GM12878 (cell line): ENCODE measurements at regions not wholly inside any gene's neighbourhood (a gene's known extent, or its start where the extent isn't known, plus 50 kb on each side); places are given as distances from the start of the nearest gene placed in this dataset.

Source experiments
- ATAC-seq: fragments of 200-7000 bp; cut with Tn5 transposase; 3 replicates; pipeline ENCODE4 v1.9.1; 2020; ENCODE audit warnings: mild to moderate bottlenecking, moderate library complexity
- BruUV-seq: library from RNA; stranded (reverse); fragments of 400-500 nt; replicated peaks from 2 replicates; lab custom pipeline; 2021; lab: Mats Ljungman, UMichigan
- CTCF ChIA-PET: fragments of 300-600 bp; sonication (Branson Sonifier 250); formaldehyde crosslinking; extraction: SDS; loops from one replicate; lab custom pipeline; 2021; ENCODE audit warnings: inconsistent platforms; lab: Yijun Ruan, JAX
- POLR2A ChIA-PET: fragments of 350-600 bp; formaldehyde crosslinking; extraction: SDS; loops from one replicate; lab custom pipeline; 2021; ENCODE audit warnings: inconsistent platforms; lab: Charles Lee
- RAD21 ChIA-PET: fragments of 300-600 bp; sonication (Branson Sonifier 250); formaldehyde crosslinking; loops from one replicate; lab custom pipeline; 2023; ENCODE audit warnings: antibody characterized with exemption; ENCODE audit not compliant: unreplicated experiment; lab: Charles Lee
- SMC1A ChIA-PET: fragments of 300-600 bp; sonication (Branson Sonifier 250); formaldehyde crosslinking; loops from one replicate; lab custom pipeline; 2023; ENCODE audit not compliant: unreplicated experiment, uncharacterized antibody; lab: Charles Lee
- DNase-seq: peaks from one replicate; pipeline ENCODE4 v3.0.0-alpha.2; 2011; ENCODE audit warnings: low read depth, low spot score
- FAIRE-seq: peaks from 3 replicates; lab custom pipeline; 2011; peaks lifted over from hg19 to GRCh38; lab: Jason Lieb, UNC
- H2AFZ ChIP-seq: 2 replicates; pipeline ENCODE4 v1.6.0; 2011; ENCODE audit warnings: low read depth, low read length, control low read depth; ENCODE audit not compliant: control insufficient read depth
- H3K27ac ChIP-seq: 2 replicates; pipeline ENCODE4 v1.5.1; 2011; ENCODE audit warnings: control low read depth; ENCODE audit not compliant: control insufficient read depth, insufficient read depth
- H3K27me3 ChIP-seq, 2 experiments: replicated peaks in 1 of 2; 2 replicates each; pipeline versions ENCODE4 v1.6.0 to v1.6.1; 2011; ENCODE audit warnings: low read length in 1 of 2; ENCODE audit not compliant: control insufficient read depth in 2 of 2, insufficient read depth in 2 of 2
- H3K36me3 ChIP-seq, 2 experiments: 2 replicates each; pipeline ENCODE4 v1.5.1; 2011; ENCODE audit warnings: low read length in 1 of 2; ENCODE audit not compliant: control insufficient read depth in 2 of 2, insufficient read depth in 2 of 2
- H3K4me1 ChIP-seq: 2 replicates; pipeline ENCODE4 v1.6.1; 2011; ENCODE audit warnings: mild to moderate bottlenecking, low read length, moderate library complexity, mixed read lengths; ENCODE audit not compliant: control insufficient read depth, insufficient read depth
- H3K4me2 ChIP-seq: 2 replicates; pipeline ENCODE4 v1.6.0; 2011; ENCODE audit warnings: control low read depth; ENCODE audit not compliant: control insufficient read depth, insufficient read depth
- H3K4me3 ChIP-seq: fragments of 200-600 bp; sonication (generic); 2 replicates; pipeline ENCODE4 v1.5.1; 2016
- H3K79me2 ChIP-seq: 2 replicates; pipeline ENCODE4 v1.6.0; 2011; ENCODE audit warnings: low read length; ENCODE audit not compliant: control insufficient read depth, insufficient read depth
- H3K9ac ChIP-seq: 2 replicates; pipeline ENCODE4 v1.8.0; 2011; ENCODE audit warnings: low read length, control low read depth, mixed read lengths; ENCODE audit not compliant: control insufficient read depth, insufficient read depth
- H3K9me3 ChIP-seq: replicated peaks from 3 replicates; pipeline ENCODE4 v1.5.1; 2011; ENCODE audit warnings: mild to moderate bottlenecking, low read length; ENCODE audit not compliant: control insufficient read depth, insufficient read depth
- H4K20me1 ChIP-seq: 2 replicates; pipeline ENCODE4 v1.6.0; 2011; ENCODE audit not compliant: control insufficient read depth, insufficient read depth
- BRCA1 ChIP-seq: IDR thresholded peaks from 2 replicates; pipeline ENCODE4 v1.6.1; 2011; ENCODE audit warnings: low read depth, low read length, improper control_type of control experiment
- CTCF ChIP-seq, 3 experiments: IDR thresholded peaks in 2 of 3; conservative IDR thresholded peaks in 1 of 3; 2 replicates each; pipeline ENCODE4 v1.5.1; 2011; ENCODE audit warnings: low read depth in 3 of 3, low read length in 3 of 3, mild to moderate bottlenecking in 3 of 3, control low read depth in 2 of 3, moderate library complexity in 2 of 3, inconsistent platforms in 1 of 3, mixed read lengths in 1 of 3; ENCODE audit not compliant: control insufficient read depth in 2 of 3, insufficient read depth in 1 of 3; ENCODE audit errors: extremely low read depth in 1 of 3
- ELK1 ChIP-seq: IDR thresholded peaks from 2 replicates; pipeline ENCODE4 v1.6.1; 2012; ENCODE audit warnings: low read depth, low read length, improper control_type of control experiment
- HDAC6 ChIP-seq: fragments of 200-600 bp; sonication (generic); IDR thresholded peaks from one replicate; pipeline ENCODE4 v1.8.0; 2017; ENCODE audit warnings: antibody characterized with exemption; ENCODE audit not compliant: unreplicated experiment
- NBN ChIP-seq: fragments of 450-650 bp; IDR thresholded peaks from 2 replicates; pipeline ENCODE4 v1.6.1; 2016
- SREBF2 ChIP-seq: IDR thresholded peaks from 2 replicates; pipeline ENCODE4 v1.6.1; 2012; ENCODE audit warnings: mild to moderate bottlenecking, low read length
- ZNF24 ChIP-seq: fragments of 450-650 bp; IDR thresholded peaks from 2 replicates; pipeline ENCODE4 v1.6.1; 2017; ENCODE audit warnings: antibody characterized with exemption, mild to moderate bottlenecking
- WGBS: methylation state at CpG from one replicate; pipeline ENCODE4 v1.1.6; 2016; ENCODE audit warnings: low lambda C conversion rate; ENCODE audit not compliant: insufficient replicate concordance, insufficient coverage; ENCODE audit errors: missing lambda C conversion rate; 5-methylcytosine and 5-hydroxymethylcytosine counted together
- in situ Hi-C: fragments of 300-500 bp; cut with MboI; formaldehyde crosslinking; loops from 9 replicates; pipeline ENCODE4 v1.14.3; 2018; ENCODE audit warnings: mixed read lengths
- intact Hi-C: fragments of 100-400 bp; cut with micrococcal nuclease; formaldehyde crosslinking; loops from one replicate; pipeline ENCODE4 v1.14.2; 2022; ENCODE audit not compliant: unreplicated experiment
- TF ChIP-seq, protein P1 (sequence below): fragments of 450-650 bp; IDR thresholded peaks from 2 replicates; pipeline ENCODE4 v1.6.1; 2018; ENCODE audit warnings: borderline replicate concordance, mild to moderate bottlenecking; ENCODE audit not compliant: partially characterized antibody
- TF ChIP-seq, protein P2 (sequence below): fragments of 450-650 bp; IDR thresholded peaks from 2 replicates; pipeline ENCODE4 v1.6.1; 2016; ENCODE audit warnings: mild to moderate bottlenecking, moderate library complexity, borderline replicate concordance

- TF ChIP-seq NBN (no peak), SREBF2 (no peak), ZNF24 (no peak), ELK1 (no peak), BRCA1 (no peak)
- TF ChIP-seq, protein P1, sequence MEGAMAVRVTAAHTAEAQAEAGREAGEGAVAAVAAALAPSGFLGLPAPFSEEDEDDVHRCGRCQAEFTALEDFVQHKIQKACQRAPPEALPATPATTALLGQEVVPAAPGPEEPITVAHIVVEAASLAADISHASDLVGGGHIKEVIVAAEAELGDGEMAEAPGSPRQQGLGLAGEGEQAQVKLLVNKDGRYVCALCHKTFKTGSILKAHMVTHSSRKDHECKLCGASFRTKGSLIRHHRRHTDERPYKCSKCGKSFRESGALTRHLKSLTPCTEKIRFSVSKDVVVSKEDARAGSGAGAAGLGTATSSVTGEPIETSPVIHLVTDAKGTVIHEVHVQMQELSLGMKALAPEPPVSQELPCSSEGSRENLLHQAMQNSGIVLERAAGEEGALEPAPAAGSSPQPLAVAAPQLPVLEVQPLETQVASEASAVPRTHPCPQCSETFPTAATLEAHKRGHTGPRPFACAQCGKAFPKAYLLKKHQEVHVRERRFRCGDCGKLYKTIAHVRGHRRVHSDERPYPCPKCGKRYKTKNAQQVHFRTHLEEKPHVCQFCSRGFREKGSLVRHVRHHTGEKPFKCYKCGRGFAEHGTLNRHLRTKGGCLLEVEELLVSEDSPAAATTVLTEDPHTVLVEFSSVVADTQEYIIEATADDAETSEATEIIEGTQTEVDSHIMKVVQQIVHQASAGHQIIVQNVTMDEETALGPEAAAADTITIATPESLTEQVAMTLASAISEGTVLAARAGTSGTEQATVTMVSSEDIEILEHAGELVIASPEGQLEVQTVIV: no peak
These were observed 234.4 kb upstream of the KCNK2 start (continued) for GRCh38 chr1:214848101-214848500.

DNA sequence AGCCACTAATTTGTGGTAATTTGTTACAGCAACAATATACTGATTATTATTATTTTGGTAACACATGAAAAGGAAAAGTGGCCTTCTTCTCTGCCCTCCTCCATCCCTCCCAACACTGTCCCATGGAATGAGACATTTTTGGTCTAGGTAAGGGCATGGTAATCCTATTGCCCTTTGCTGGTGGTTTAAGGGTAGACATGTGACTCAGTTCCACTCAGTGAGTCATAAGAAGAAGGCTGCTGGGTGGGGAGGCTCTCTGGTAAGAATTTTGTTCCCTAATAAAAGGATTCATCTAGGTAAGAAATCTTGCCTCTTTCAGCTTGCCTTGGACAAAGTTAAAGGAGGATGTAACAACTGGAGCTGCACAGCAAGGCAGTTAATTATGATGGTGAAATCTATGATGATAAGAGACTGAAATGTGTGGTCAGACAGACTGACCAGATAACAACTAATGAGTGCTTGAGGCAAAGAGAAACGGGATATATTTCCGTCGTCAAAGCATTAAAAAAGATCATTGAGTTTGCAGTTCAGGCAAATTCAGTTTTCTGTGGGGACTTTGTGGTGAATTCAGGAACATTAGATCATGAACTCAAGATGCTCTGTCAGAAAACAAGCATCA is 232.0 kb upstream of the KCNK2 start:
- ChIA-PET POLR2A (no interaction called here), SMC1A (no interaction called here), RAD21 (no interaction called here), CTCF (no interaction called here)
- no TSS peak for BruUV-seq
- no peak for TF ChIP-seq CTCF (IDR thresholded peaks at IDR 0.05 in 2 of 3, conservative IDR thresholded peaks at IDR 0.05 in 1 of 3; ENCODE audit: control insufficient read depth in 2 of 3, extremely low read depth in 1 of 3, insufficient read depth in 1 of 3, low read depth in 3 of 3, low read length in 3 of 3)
- TF ChIP-seq, protein P2, sequence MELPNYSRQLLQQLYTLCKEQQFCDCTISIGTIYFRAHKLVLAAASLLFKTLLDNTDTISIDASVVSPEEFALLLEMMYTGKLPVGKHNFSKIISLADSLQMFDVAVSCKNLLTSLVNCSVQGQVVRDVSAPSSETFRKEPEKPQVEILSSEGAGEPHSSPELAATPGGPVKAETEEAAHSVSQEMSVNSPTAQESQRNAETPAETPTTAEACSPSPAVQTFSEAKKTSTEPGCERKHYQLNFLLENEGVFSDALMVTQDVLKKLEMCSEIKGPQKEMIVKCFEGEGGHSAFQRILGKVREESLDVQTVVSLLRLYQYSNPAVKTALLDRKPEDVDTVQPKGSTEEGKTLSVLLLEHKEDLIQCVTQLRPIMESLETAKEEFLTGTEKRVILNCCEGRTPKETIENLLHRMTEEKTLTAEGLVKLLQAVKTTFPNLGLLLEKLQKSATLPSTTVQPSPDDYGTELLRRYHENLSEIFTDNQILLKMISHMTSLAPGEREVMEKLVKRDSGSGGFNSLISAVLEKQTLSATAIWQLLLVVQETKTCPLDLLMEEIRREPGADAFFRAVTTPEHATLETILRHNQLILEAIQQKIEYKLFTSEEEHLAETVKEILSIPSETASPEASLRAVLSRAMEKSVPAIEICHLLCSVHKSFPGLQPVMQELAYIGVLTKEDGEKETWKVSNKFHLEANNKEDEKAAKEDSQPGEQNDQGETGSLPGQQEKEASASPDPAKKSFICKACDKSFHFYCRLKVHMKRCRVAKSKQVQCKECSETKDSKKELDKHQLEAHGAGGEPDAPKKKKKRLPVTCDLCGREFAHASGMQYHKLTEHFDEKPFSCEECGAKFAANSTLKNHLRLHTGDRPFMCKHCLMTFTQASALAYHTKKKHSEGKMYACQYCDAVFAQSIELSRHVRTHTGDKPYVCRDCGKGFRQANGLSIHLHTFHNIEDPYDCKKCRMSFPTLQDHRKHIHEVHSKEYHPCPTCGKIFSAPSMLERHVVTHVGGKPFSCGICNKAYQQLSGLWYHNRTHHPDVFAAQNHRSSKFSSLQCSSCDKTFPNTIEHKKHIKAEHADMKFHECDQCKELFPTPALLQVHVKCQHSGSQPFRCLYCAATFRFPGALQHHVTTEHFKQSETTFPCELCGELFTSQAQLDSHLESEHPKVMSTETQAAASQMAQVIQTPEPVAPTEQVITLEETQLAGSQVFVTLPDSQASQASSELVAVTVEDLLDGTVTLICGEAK: no peak
- no peak for TF ChIP-seq HDAC6
- DNase-seq (no peak), FAIRE-seq (no peak), ATAC-seq (no peak)
- intact Hi-C loops: no loop called here
- Histone ChIP-seq H3K4me2 (no peak overlapping the region), H3K36me3 (no peaks in the 10 kb centered on the region), H3K27me3 (no peaks in the 10 kb centered on the region), H3K79me2 (no peaks in the 10 kb centered on the region), H3K4me3 (no peak overlapping the region), H3K9me3 (no peaks in the 10 kb centered on the region), H3K4me1 (no peaks in the 10 kb centered on the region), H2AFZ (no peak overlapping the region), H3K27ac (no peak overlapping the region), H3K9ac (no peak overlapping the region), H4K20me1 (no peaks in the 10 kb centered on the region)
- in situ Hi-C loops: no loop called here
- 35% methylated on average over 3 of the region's 3 CpGs for WGBS
